Endothelial cell of umbilical vein (primary cell): ENCODE measurements at regions not wholly inside any gene's neighbourhood (a gene's known extent, or its start where the extent isn't known, plus 50 kb on each side); places are given as distances from the start of the nearest gene placed in this dataset.

ENCODE experiments used
- BruUV-seq: library from RNA; stranded (reverse); fragments of 400-500 nt; replicated peaks from 2 replicates; lab custom pipeline; 2021; lab: Mats Ljungman, UMichigan
- CTCF ChIA-PET: fragments of 300-600, 350-600 bp; sonication (Branson Sonifier 250); formaldehyde crosslinking; loops from one replicate; lab custom pipeline; 2021; ENCODE audit warnings: antibody characterized with exemption, inconsistent platforms; lab: Charles Lee
- POLR2A ChIA-PET: fragments of 300-600, 350-600 bp; sonication (Branson Sonifier 250); formaldehyde crosslinking; loops from one replicate; lab custom pipeline; 2021; ENCODE audit warnings: antibody characterized with exemption, inconsistent platforms; lab: Charles Lee
- DNase-seq: peaks from one replicate; pipeline ENCODE4 v3.0.0-alpha.2; 2011; ENCODE audit warnings: low read depth, low spot score
- FAIRE-seq: peaks from 2 replicates; lab custom pipeline; 2011; peaks lifted over from hg19 to GRCh38; lab: Jason Lieb, UNC
- H2AFZ ChIP-seq: 2 replicates; pipeline ENCODE4 v1.6.0; 2012; ENCODE audit warnings: low read depth, low read length, control low read depth, inconsistent platforms
- H3K27ac ChIP-seq: 2 replicates; pipeline ENCODE4 v1.5.1; 2011; ENCODE audit warnings: low read depth, mild to moderate bottlenecking, control low read depth, low read length, moderate library complexity; ENCODE audit not compliant: insufficient read depth
- H3K27me3 ChIP-seq, 2 experiments: 2 replicates each; pipeline versions ENCODE4 v1.6.0 to v1.6.1; 2011; ENCODE audit warnings: low read length in 2 of 2, mixed read lengths in 1 of 2; ENCODE audit not compliant: control insufficient read depth in 2 of 2, insufficient read depth in 2 of 2
- H3K36me3 ChIP-seq, 2 experiments: 2 replicates in 1 of 2; 3 replicates in 1 of 2; pipeline ENCODE4 v1.5.1; 2011; ENCODE audit warnings: low read length in 2 of 2, mild to moderate bottlenecking in 1 of 2, moderate library complexity in 1 of 2; ENCODE audit not compliant: control insufficient read depth in 2 of 2, insufficient read depth in 2 of 2; ENCODE audit errors: extremely low read depth in 1 of 2
- H3K4me1 ChIP-seq: 3 replicates; pipeline ENCODE4 v1.5.1; 2011; ENCODE audit warnings: mild to moderate bottlenecking, low read length; ENCODE audit not compliant: control insufficient read depth, insufficient read depth; ENCODE audit errors: extremely low read depth
- H3K4me2 ChIP-seq: 2 replicates; pipeline ENCODE4 v1.6.1; 2011; ENCODE audit warnings: low read length, control low read depth, mixed read lengths; ENCODE audit not compliant: insufficient read depth
- H3K4me3 ChIP-seq, 3 experiments: fragments of 200-600 bp in 1 of 3; sonication (generic), shearing (Covaris generic) in 1 of 3; replicated peaks in 1 of 3; 2 replicates each; pipeline ENCODE4 v1.5.1; 2011 to 2016; ENCODE audit warnings: control low read depth in 3 of 3, low read length in 3 of 3, mild to moderate bottlenecking in 2 of 3, inconsistent platforms in 1 of 3, low read depth in 1 of 3, moderate library complexity in 1 of 3; ENCODE audit not compliant: insufficient read depth in 1 of 3
- H3K79me2 ChIP-seq: 2 replicates; pipeline ENCODE4 v1.6.0; 2012; ENCODE audit warnings: low read length, inconsistent platforms; ENCODE audit not compliant: control insufficient read depth, insufficient read depth
- H3K9ac ChIP-seq: replicated peaks from 2 replicates; pipeline ENCODE3; 2011; ENCODE audit warnings: low read length, control low read depth; ENCODE audit not compliant: insufficient read depth; ENCODE audit errors: extremely low read depth
- H3K9me1 ChIP-seq: replicated peaks from 3 replicates; pipeline ENCODE4 v1.6.0; 2011; ENCODE audit warnings: mild to moderate bottlenecking, low read length; ENCODE audit not compliant: control insufficient read depth, insufficient read depth; ENCODE audit errors: extremely low read depth
- H3K9me3 ChIP-seq: replicated peaks from 2 replicates; pipeline ENCODE4 v1.5.1; 2012; ENCODE audit warnings: low read length, inconsistent platforms; ENCODE audit not compliant: control insufficient read depth, insufficient read depth
- H4K20me1 ChIP-seq: replicated peaks from 2 replicates; pipeline ENCODE3; 2011; ENCODE audit warnings: mild to moderate bottlenecking, low read length; ENCODE audit not compliant: control insufficient read depth, insufficient read depth; ENCODE audit errors: extremely low read depth
- CTCF ChIP-seq, 2 donors: IDR thresholded peaks; 1 replicate in 1 of 2; 2 replicates in 1 of 2; pipeline ENCODE4 v1.5.1; 2011; ENCODE audit warnings: low read length in 2 of 2, mild to moderate bottlenecking in 2 of 2, moderate library complexity in 2 of 2, control low read depth in 1 of 2, inconsistent platforms in 1 of 2, low read depth in 1 of 2; ENCODE audit not compliant: insufficient read depth in 1 of 2; ENCODE audit errors: extremely low read depth in 1 of 2
- EZH2 ChIP-seq: IDR thresholded peaks from 2 replicates; pipeline ENCODE4 v1.6.1; 2012; ENCODE audit warnings: borderline replicate concordance, low read depth, mild to moderate bottlenecking, moderate library complexity, low read length, inconsistent platforms; ENCODE audit not compliant: severe bottlenecking
- FOS ChIP-seq: IDR thresholded peaks from 2 replicates; pipeline ENCODE4 v1.6.1; 2011; ENCODE audit warnings: mild to moderate bottlenecking, low read length, moderate library complexity, borderline replicate concordance; ENCODE audit not compliant: insufficient read depth
- GATA2 ChIP-seq: IDR thresholded peaks from 2 replicates; pipeline ENCODE4 v1.7.0; 2011; ENCODE audit warnings: low read depth, mild to moderate bottlenecking, moderate library complexity, mixed read lengths, low read length; ENCODE audit not compliant: insufficient read length, insufficient read depth
- JUN ChIP-seq: IDR thresholded peaks from 2 replicates; pipeline ENCODE4 v1.6.1; 2011; ENCODE audit warnings: borderline replicate concordance, low read depth; ENCODE audit not compliant: insufficient read length, insufficient read depth
- MAX ChIP-seq: IDR thresholded peaks from 2 replicates; pipeline ENCODE4 v1.6.1; 2011; ENCODE audit not compliant: insufficient read depth, insufficient read length
- MYC ChIP-seq: IDR thresholded peaks from one replicate; pipeline ENCODE4 v1.6.1; 2011; ENCODE audit warnings: mild to moderate bottlenecking, low read depth, low read length
- POLR2A ChIP-seq: IDR thresholded peaks from 2 replicates; pipeline ENCODE4 v1.6.1; 2012; ENCODE audit warnings: low read depth, mild to moderate bottlenecking, control low read depth, low read length
- POLR2AphosphoS5 ChIP-seq: IDR thresholded peaks from 2 replicates; pipeline ENCODE4 v1.6.1; 2012; ENCODE audit warnings: low read depth, mild to moderate bottlenecking, control low read depth, low read length, moderate library complexity; ENCODE audit not compliant: insufficient read depth
- dilution Hi-C: fragments of 300-500 bp; cut with MboI; formaldehyde crosslinking; loops from one replicate; pipeline ENCODE4 v1.15.0; 2019; ENCODE audit warnings: low sequenced_read_pairs; ENCODE audit not compliant: extremely low pct_ligation_motif_present
- intact Hi-C: fragments of 100-400 bp; cut with micrococcal nuclease; formaldehyde crosslinking; loops from one replicate; pipeline ENCODE4 v1.10.0; 2022

- Histone ChIP-seq H3K27me3 (no peaks in the 10 kb centered on the region), H3K4me3 (no peak overlapping the region), H3K79me2 (no peaks in the 10 kb centered on the region), H3K4me1 (no peaks in the 10 kb centered on the region), H3K9ac (no peak overlapping the region), H2AFZ (no peak overlapping the region), H3K27ac (no peak overlapping the region), H3K9me3 (no peaks in the 10 kb centered on the region), H4K20me1 (no peaks in the 10 kb centered on the region), H3K36me3 (no peaks in the 10 kb centered on the region), H3K4me2 (no peak overlapping the region), H3K9me1 (no peaks in the 10 kb centered on the region)
- dilution Hi-C loops (no loop called here), intact Hi-C loops (no loop called here)
- POLR2A ChIA-PET = no interaction called here
- FAIRE-seq = no peak
- no TSS peak for BruUV-seq
- no peak for TF ChIP-seq EZH2
- no peak for DNase-seq
- CTCF ChIA-PET = interaction anchor here (1.0 kb wide), 2 partner anchors 9 to 21 kb away, joined by 3 read pairs; no protein-coding TSS in a partner anchor
These were observed 282.6 kb downstream of the ICOS start for GRCh38 chr2:204219196-204219595.

GRCh38 chr2:204220896-204221295, 284.3 kb downstream of the ICOS start:
- POLR2A ChIA-PET = no interaction called here
- no peak overlapping the region for H3K4me3 ChIP-seq
- TF ChIP-seq CTCF (IDR thresholded peaks at IDR 0.05; ENCODE audit: extremely low read depth in 1 of 2, insufficient read depth in 1 of 2, low read depth in 1 of 2, low read length in 2 of 2) (no peak), POLR2A (no peak), EZH2 (no peak), MAX (no peak), JUN (no peak), GATA2 (no peak), FOS (no peak), POLR2AphosphoS5 (no peak), MYC (no peak)
- no peak overlapping the region for H2AFZ ChIP-seq
- dilution Hi-C loops (no loop called here), intact Hi-C loops (no loop called here)
- DNase-seq (no peak), FAIRE-seq (no peak)
- no peaks in the 10 kb centered on the region for H3K4me1 ChIP-seq
- H3K4me2 ChIP-seq = no peak overlapping the region
- CTCF ChIA-PET = no interaction called here
- no peaks in the 10 kb centered on the region for H4K20me1 ChIP-seq
- no peaks in the 10 kb centered on the region for H3K9me1 ChIP-seq
- H3K79me2 ChIP-seq = no peaks in the 10 kb centered on the region
- no peaks in the 10 kb centered on the region for H3K9me3 ChIP-seq
- H3K27ac ChIP-seq = no peak overlapping the region
- no peaks in the 10 kb centered on the region for H3K36me3 ChIP-seq
- no TSS peak for BruUV-seq
- peaks cover 4% of the 10 kb centered on the region in 2 experiments for H3K27me3 ChIP-seq
- no peak overlapping the region for H3K9ac ChIP-seq
